HG02885 (cell line): ENCODE measurements at regions not wholly inside any gene's neighbourhood (a gene's known extent, or its start where the extent isn't known, plus 50 kb on each side); places are given as distances from the start of the nearest gene placed in this dataset.
"Not testable (repeated sequence)": the region's sequence is repeated elsewhere in the genome, so short reads cannot be mapped to it uniquely, and the experiment has no call there.

ENCODE experiments used
- ATAC-seq: cut with Tn5 transposase; IDR thresholded peaks from one replicate; pipeline ENCODE4 v1.9.1; 2021; ENCODE audit warnings: mild to moderate bottlenecking; ENCODE audit not compliant: unreplicated experiment, poor library complexity

DNA sequence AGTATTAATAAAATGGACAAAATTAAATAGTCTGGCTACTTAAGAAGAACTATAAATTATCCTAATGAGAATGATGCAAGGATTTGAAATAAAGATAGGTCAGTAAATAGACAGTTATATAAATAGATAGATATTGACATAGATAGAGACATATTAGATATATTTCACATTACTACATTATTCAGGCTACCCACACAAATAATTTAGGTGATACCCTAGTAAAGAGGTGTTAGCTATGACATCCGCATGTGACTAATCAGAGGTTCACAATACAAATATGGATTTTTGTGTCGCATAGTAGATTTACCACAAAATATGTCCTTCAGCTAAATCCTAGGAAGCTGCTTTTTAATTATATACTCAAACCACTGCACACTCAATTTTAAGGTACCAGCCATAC, 729.0 kb upstream of the ANO3 start:
- ATAC-seq, result no peak

DNA sequence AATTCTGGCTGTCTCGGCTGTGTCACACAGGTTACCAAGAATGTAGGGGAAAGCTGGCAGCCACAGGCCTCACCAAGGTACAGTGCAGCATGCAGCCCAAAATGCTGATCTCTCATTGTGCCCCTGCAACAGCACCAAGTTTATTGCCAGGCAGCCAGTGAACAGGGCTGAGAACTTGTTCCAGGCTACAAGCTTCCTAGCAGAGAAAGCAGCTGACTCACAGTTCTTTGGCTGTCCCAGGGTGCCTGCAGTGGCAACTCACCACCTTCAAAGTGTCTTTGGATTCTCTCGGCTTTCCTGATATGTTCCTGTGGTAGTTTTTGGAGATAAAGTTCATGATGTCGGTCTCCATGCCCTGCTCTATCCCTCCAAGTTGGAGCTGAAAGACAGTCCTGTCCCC, 719.1 kb upstream of the ANO3 start:
- ATAC-seq, result no peak

DNA sequence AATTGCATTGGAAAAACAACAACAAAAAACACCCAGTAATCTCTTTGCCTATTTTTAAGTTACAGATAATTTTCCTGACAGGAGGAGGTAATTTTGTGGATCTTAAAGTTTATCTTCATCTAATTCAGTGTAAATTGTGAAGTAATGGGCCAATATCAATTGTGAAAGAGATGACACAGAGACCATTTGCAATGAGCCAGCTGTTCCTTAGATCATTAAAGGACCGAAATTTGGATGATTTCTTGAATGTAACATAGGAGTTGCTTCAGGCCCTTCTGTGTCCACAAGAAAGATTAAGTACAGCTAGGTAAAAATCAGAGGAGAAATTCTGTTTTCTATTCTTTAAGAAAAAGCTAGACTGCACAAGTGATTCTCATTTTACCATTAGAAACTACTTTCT, 718.5 kb upstream of the ANO3 start:
- no peak for ATAC-seq

DNA sequence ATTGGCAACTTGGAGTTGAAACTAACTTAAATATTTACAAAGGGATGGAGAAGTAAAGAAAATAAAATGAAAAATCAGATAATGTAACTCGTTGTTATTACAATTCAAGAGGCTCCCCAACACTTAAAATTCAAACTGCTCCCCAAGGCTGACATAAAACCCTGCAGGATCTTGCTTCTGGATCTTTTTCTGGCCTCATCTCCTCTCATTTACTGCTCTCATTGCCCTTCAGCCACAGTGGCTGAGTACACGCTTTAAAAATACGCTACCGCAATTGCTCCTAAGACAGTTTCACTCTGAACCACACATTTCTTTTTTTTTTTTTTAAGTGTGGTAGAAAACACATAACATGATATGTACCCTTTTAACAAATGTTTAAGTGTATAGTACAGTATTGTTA, 718.1 kb upstream of the ANO3 start:
- ATAC-seq, result no peak

DNA sequence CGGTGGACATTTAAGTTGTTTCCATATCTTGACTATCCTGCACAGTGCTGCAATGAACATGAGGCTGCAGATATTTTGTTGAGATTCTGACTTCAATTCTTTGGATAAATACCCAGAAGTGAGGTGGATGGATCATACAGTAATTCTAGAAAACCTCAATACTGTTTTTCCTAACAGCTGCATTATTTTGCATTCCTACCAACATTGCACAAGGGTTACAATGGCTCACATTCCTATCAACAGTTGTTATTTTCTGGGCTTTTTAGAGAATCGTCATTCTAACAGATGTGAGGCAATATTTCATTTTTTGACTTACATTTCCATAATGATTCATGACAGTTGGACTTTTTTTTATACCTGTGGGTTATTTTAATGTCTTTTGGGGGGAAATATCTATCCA, 716.9 kb upstream of the ANO3 start:
- no peak for ATAC-seq

DNA sequence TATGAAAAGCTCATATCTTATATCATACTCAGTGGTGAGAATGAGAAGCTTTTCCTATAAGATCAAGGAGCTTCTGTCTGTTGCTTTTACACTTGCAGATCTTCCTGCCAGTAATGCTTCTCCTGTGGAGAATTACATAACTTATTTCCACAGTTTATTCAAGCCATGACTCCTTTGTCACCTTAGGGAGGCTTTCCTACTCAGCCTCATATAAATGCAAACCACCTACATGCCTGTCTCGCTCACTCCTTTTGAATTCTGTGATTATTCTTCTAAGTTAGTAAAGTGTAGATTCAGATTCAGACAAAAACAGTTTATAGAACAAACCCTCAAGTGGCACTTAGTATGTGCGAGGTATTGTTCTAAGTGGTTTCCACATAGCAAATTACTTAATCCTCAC, 716.1 kb upstream of the ANO3 start:
- no peak for ATAC-seq

DNA sequence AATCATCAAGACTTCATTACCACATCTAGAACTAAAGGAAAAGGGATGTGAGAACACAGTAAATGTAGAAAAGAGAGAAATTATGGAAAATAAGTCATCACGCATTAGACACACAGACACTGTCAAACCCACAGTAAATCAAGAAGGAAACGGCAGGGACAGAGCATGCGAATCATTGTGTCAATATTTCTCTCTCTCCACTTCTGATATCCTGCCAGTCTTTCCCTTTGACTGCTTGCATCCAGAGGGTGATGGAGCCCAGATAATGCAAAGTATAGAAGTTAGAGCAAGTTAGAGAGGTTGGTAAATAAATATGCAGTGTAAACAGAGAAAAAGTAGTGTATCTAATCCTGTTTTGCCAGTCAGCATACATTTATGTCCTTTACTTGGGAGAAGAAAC, 706.8 kb upstream of the ANO3 start:
- no peak for ATAC-seq

DNA sequence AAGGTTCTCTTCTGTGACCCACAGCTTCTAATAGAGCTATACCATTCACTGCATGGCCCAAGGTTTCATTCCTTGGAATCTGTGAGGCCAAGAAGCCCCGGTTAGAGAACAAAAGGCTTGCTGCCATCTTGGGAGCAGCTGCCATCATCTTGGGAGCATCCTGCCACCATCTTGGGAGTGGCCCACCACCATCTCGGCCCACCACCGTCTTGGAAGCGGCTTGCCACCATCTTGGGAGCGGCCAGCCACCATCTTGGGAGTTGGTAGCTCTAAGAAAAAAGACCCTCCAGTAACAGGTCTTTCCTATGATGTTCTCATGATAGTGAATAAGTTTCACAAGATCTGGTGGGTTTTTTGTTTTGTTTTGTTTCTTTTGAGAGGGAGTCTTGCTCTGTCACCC, 703.9 kb upstream of the ANO3 start:
- no peak for ATAC-seq

DNA sequence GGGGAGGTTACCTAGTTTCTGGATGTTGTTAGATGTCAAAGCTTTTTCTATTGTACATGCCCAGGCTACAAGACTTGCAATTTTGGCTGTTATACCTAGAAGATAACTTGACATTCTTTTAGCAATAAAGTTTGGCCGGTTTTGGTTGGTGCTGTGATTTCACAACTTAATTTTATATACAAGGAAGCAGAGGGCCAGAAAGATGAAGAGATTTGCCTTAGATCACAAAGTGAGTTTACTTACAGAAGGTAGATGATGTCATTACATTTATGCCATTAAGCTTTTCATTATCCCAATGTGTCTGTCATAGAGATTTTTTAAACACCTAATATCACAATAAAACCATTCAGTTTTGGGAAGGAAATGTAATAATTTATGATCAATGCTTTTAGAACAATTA, 698.7 kb upstream of the ANO3 start:
- no peak for ATAC-seq

DNA sequence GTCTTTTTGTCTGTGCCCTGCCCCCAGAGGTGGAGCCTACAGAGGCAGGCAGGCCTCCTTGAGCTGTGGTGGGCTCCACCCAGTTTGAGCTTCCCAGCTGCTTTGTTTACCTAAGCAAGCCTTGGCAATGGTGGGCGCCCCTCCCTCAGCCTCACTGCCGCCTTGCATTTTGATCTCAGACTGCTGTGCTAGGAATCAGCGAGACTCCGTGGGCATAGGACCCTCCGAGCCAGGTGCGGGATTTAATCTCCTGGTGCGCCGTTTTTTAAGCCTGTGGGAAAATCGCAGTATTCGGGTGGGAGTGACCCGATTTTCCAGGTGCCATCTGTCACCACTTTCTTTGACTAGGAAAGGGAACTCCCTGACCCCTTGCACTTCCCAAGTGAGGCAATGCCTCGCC, 682.7 kb upstream of the ANO3 start:
- not testable (repeated sequence) for ATAC-seq

DNA sequence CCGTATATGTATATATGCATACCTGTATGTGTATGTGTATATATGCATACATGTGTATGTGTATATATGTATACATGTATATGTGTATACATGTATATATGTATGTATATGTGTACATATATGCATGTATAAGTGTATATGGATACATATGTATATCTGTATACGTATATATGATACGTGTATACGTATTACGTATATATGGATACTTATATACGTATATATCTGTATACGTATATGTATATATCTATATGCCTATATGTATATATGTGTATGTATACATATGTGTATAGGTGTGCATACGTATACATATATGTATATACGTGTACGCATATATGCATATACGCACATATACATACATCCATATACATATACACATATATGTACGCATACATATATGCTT, 681.6 kb upstream of the ANO3 start:
- no peak for ATAC-seq

DNA sequence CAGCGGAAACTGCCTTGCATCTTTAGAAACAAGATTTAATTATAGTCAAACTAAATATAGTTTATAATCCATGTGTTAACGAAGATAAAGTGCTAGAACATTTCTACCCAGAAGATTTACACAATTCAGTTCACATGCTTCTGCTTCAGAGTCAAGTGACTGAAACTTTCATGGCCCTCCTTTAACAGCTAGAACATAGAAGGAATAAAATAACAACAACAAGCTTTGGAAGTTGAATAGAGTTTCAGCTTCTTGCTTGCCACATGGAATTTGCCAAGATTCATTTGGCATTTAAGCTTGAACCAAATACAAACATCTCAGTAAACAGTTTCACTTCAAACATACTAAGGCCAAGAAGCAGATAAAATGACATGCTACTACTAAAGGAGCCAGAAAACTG, 676.3 kb upstream of the ANO3 start:
- no peak for ATAC-seq

DNA sequence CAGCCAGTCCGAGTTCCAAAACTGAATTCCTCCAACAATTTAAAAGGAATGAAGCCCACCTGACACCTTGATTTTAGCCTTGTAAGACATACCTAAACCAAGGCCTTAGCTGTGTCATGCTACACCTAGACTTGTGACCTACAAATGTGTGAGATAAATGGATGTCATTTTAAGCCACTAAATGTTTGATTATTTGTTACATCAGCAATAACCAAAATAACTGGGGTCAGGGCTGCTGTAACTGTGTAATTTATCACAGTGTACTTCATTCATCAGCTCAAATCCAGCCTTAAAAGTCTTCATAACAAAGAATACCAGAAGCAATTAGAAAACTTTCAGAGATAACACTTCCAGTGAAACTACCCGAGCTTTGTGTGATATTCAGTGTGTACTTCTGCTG, 673.0 kb upstream of the ANO3 start:
- ATAC-seq, result no peak

DNA sequence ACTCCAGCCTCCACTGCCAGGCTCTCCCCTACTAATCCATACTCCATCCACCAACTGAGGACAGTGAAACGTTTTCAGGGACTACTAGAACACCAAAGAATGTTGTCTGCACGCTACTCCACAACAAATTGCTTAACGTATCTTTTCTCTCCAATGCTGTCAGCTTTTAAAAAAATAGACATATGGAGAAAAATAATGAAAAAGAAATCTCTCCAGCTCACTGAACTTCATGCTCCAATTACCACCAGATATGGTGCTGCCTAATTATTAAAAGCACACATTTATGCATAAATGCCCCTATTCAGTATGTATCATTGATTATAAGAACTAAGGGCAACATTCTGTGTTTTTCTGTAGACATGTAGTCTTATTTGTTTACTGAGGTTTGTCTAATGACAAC, 672.2 kb upstream of the ANO3 start:
- ATAC-seq, result no peak

DNA sequence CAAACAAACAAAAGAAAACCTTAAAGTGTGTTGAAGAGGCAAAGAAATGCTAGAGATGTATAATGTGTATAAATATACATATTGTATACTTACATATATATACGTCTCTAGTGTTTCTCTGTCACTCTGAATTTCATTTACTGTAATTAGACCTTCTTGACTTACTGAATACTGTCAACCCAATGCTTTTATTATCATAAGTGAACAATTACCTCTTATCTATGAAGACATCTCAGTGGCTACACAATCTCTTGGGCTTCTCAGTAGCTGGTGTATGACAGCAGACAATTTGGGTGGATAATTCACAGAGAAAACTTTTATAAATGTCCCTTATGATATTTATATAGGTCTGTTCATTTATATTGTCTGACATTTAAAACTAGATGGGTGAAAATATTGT, 664.1 kb upstream of the ANO3 start:
- no peak for ATAC-seq

DNA sequence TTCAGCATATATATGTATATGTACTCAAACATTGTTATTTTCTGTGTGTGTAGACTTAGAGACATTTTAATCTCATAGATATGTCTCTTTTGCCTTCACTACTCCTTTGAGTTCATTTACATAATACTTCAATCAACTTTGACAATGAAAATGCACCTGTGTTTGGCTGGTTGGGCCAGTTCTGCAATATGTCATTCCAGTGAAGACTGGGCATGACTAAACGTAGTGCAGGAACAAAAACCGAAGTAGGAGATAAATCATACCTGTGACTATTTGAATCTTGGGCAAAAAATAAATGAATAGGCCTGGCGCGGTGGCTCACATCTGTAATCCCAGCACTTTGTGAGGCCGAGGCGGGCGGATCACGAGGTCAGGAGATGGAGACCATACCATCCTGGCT, 640.0 kb upstream of the ANO3 start:
- no peak for ATAC-seq

DNA sequence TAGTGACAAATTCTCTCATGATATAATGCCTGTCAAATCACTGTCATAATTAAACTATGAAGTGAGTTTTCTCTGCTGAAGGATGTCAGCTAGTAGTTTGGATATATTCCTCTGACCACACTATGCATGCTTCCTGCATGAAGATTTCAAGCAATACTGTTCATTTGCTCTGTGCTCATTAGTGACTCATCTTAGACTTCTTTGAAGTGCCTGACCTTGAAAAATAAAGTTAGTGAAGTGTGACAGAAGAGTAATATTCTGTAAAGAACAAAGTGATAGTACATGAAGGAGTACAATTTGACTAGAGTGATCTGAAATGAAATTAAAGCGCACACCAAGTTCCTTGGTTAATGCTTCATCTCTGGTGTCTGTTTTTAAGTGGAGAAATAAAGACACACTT, 629.5 kb upstream of the ANO3 start:
- ATAC-seq, result no peak

DNA sequence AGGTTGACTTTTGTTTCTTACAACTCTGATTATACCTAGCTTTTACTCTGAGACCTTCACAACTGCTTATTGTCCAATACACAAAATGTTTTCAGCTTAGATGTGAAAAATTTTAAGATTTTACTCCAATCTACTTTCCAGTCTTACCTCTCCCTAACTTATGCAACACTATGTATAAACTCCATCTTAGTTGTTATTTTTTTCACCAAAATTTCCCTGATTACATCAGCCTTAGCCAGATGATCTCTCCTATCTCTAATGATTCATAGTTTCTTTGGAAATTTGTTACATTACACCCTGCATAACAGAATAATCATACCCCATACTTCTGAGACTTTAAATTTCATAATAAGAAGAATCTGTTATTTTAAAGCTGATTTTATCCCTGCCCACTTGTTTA, 621.0 kb upstream of the ANO3 start:
- no peak for ATAC-seq

DNA sequence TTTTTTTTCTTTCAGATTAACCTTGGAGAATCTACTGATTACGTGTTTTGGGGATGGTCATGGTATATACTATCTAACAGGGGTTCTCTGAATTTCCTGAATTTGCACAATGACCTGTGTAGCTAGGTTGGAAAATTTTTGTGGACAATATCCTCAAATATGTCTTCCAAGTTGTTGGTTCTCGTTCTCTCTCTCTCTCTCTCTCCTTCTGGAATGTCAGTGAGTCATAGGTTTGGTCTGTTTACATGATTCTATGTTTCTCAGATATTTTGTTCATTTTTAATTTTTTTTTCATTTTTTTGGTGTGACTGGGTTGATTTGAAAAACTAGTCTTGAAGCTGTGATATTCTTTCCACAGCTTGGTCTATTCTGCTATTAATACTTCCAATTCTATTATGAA, 604.0 kb upstream of the ANO3 start:
- ATAC-seq, result no peak

DNA sequence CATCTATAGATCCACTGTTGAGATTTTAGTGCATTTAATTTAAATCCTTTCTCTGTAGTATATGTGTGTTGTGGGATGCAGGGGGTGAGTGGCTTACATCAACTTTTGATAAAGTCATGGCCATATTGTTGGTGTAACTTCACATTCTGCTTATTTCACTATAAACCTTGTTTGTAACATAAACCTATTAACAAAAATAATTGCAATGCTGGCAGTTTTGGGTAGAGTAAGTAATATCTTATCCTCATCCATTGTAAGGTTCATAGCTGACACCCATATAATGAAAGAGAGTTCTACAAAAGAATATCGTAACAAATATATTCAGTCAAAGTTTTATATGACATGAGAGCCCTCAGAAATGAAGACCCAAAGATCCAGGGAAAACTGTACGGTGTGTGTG, 601.7 kb upstream of the ANO3 start:
- ATAC-seq, result no peak

DNA sequence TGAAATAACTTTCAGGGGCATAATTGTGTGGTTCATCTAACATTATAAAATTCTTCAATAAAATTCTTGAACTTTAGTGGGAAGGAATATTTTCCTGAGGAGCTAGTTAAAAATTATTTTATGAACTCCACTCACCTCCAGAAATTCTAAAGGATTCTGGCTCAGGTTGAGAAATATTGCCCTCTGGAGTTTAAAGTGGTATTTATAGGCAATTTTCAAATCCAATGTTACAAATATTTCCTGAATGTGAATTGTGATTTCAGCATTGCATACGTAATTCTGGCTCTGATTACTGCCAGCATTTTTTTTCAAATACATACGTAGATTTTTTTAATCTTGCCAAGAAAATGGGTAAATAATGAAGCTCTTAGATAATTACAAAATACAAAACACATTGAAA, 598.2 kb upstream of the ANO3 start:
- no peak for ATAC-seq

DNA sequence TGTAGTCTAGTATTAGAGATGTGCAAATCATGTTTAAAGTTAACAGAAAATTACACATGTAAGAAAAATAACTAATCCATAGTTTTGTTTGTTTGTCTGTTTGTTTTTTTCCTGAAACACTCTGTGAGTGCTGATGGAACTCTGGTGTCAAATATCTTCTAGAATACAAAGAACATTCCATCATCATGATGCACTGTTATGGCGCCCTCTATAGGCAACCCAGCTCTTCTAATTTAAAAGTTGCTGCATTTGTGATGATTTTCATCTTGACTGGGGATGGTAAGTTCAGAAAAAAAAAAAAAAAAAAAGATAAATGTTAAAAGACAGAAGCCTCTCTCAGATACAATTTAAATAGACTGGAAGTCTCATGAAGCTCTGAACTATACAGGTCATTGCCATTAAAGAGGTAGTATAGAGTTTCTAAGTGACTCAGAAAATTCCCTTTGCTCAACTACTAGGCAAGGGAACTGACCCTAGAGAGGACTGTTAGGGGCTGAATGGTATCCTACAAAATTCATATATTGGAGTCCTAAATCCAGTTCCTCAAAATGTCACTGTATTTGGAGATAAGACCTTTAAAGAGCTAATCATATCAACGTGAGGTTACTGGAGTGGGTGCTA, 597.2 kb upstream of the ANO3 start:
- no peak for ATAC-seq

DNA sequence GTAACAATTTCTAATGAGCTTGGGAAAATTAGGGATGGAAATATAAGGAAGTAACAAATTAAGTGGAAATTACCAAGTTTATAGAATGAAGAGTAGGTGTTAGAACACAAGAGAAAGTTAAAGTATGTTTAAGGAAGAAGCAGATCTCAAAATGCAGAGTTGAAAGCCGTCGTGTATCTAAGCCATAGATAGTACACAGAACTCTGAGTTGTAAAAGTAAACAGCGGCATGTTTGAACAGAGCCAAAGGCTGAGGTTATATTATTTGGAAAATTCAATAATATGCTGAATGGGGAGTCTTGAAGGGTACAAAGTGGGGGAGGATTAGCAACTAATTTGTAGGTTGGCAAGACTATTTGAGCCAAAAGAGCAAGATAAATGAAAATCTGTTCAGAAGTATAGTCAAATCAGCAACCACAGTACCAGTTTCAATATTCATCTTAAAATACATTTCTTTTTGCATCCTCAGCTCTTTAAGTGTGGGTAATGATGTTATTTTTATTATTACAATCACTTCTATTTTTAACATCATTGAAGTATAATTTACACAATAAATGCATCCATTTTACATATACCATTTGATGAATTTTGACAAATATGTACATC, 594.8 kb upstream of the ANO3 start:
- ATAC-seq, result no peak
